Gastrocnemius medialis (tissue), 4 donors: ENCODE measurements at regions not wholly inside any gene's neighbourhood (a gene's known extent, or its start where the extent isn't known, plus 50 kb on each side); places are given as distances from the start of the nearest gene placed in this dataset.

ENCODE experiments used
- ATAC-seq, 2 donors: fragments of 150-250 bp; one replicate each; pipeline ENCODE4 v1.9.1; 2016
- DNase-seq, 2 donors: peaks; one replicate each; pipeline ENCODE4 v3.0.0-alpha.2; 2019
- H3K27ac ChIP-seq, 4 donors: fragments of 200-600 bp; sonication (generic); 1 replicate in 1 of 4; 2 replicates in 3 of 4; pipeline ENCODE4 v1.5.1; 2016 to 2018; ENCODE audit warnings: mild to moderate bottlenecking in 2 of 4, moderate library complexity in 1 of 4
- H3K27me3 ChIP-seq, 3 donors: fragments of 200-600 bp; sonication (generic) in 2 of 3; 1 replicate in 1 of 3; 2 replicates in 2 of 3; pipeline versions ENCODE4 v1.5.1 to v1.6.0; 2016 to 2019; ENCODE audit warnings: mild to moderate bottlenecking in 1 of 3, moderate library complexity in 1 of 3
- H3K36me3 ChIP-seq, 2 donors: fragments of 200-600 bp; sonication (generic) in 1 of 2; one replicate each; pipeline ENCODE4 v1.5.1; 2017 to 2018
- H3K4me1 ChIP-seq, 2 donors: fragments of 200-600 bp; sonication (generic) in 1 of 2; one replicate each; pipeline ENCODE4 v1.5.1; 2016 to 2017; ENCODE audit warnings: mild to moderate bottlenecking in 2 of 2
- H3K4me3 ChIP-seq, 4 donors: fragments of 200-600 bp; sonication (generic) in 3 of 4; 1 replicate in 1 of 4; 2 replicates in 3 of 4; pipeline ENCODE4 v1.5.1; 2016 to 2019; ENCODE audit warnings: mild to moderate bottlenecking in 2 of 4
- H3K9me3 ChIP-seq, 3 donors: fragments of 200-600 bp; sonication (generic) in 2 of 3; 1 replicate in 1 of 3; 2 replicates in 2 of 3; pipeline ENCODE4 v1.5.1; 2016 to 2019
- CTCF ChIP-seq, 5 experiments: fragments of 450-650 bp in 3 of 5; fragments of 200-600 bp in 2 of 5; sonication (generic) in 2 of 5; IDR thresholded peaks in 4 of 5; conservative IDR thresholded peaks in 1 of 5; 1 replicate in 4 of 5; 2 replicates in 1 of 5; pipeline ENCODE4 v1.5.1; 2016 to 2019; ENCODE audit warnings: antibody characterized with exemption in 5 of 5, mild to moderate bottlenecking in 3 of 5, moderate library complexity in 3 of 5
- POLR2A ChIP-seq, 2 donors: fragments of 450-650 bp; IDR thresholded peaks; one replicate each; pipeline ENCODE4 v1.6.1; 2017; ENCODE audit warnings: antibody characterized with exemption in 2 of 2, mild to moderate bottlenecking in 2 of 2, moderate library complexity in 2 of 2
- in situ Hi-C, 4 donors: fragments of 200-750 bp; cut with MboI; loops; one replicate each; pipeline versions ENCODE4 v1.15.0 to v1.8.0; 2017; ENCODE audit warnings: low sequenced_read_pairs in 4 of 4
- intact Hi-C: fragments of 100-400 bp; cut with DNase I; formaldehyde crosslinking; loops from one replicate; pipeline ENCODE4 v1.15.1; 2023; ENCODE audit warnings: low total_unique reads

GRCh38 chr2:217618744-217619143, 384.1 kb downstream of the TNS1 start:
- no peak overlapping the region for H3K27ac ChIP-seq
- no peak overlapping the region for H3K4me3 ChIP-seq
- TF ChIP-seq CTCF (IDR thresholded peaks at IDR 0.05 in 4 of 5, conservative IDR thresholded peaks at IDR 0.05 in 1 of 5) (no peak), POLR2A (IDR thresholded peaks at IDR 0.05) (no peak)
- DNase-seq: no peak
- H3K9me3 ChIP-seq: no peaks in the 10 kb centered on the region
- in situ Hi-C loops: no loop called here
- no peak for ATAC-seq
- H3K36me3 ChIP-seq: no peaks in the 10 kb centered on the region
- intact Hi-C loops: no loop called here
- peaks cover 12 to 14% of the 10 kb centered on the region in 2 donors for H3K4me1 ChIP-seq
- no peaks in the 10 kb centered on the region for H3K27me3 ChIP-seq

- TF ChIP-seq POLR2A (IDR thresholded peaks at IDR 0.05) (no peak), CTCF (IDR thresholded peaks at IDR 0.05 in 4 of 5, conservative IDR thresholded peaks at IDR 0.05 in 1 of 5) (no peak)
- Histone ChIP-seq H3K4me1 (peaks cover 11 to 14% of the 10 kb centered on the region in 2 donors), H3K4me3 (no peak overlapping the region), H3K36me3 (no peaks in the 10 kb centered on the region), H3K27me3 (no peaks in the 10 kb centered on the region), H3K9me3 (no peaks in the 10 kb centered on the region), H3K27ac (no peak overlapping the region)
- intact Hi-C loops (no loop called here), in situ Hi-C loops (no loop called here)
- DNase-seq (no peak), ATAC-seq (no peak)
These were observed 385.2 kb downstream of the TNS1 start for GRCh38 chr2:217617616-217618022.

GRCh38 chr2:217616936-217617335, 385.9 kb downstream of the TNS1 start:
- no peak overlapping the region for H3K27ac ChIP-seq
- no peaks in the 10 kb centered on the region for H3K27me3 ChIP-seq
- peaks cover 4 to 10% of the 10 kb centered on the region in 2 donors for H3K4me1 ChIP-seq
- TF ChIP-seq CTCF (IDR thresholded peaks at IDR 0.05 in 4 of 5, conservative IDR thresholded peaks at IDR 0.05 in 1 of 5) (no peak), POLR2A (IDR thresholded peaks at IDR 0.05) (no peak)
- H3K36me3 ChIP-seq: no peaks in the 10 kb centered on the region
- H3K9me3 ChIP-seq: no peaks in the 10 kb centered on the region
- intact Hi-C loops (no loop called here), in situ Hi-C loops (no loop called here)
- H3K4me3 ChIP-seq: no peak overlapping the region
- ATAC-seq (no peak), DNase-seq (no peak)

- in situ Hi-C loops (no loop called here), intact Hi-C loops (no loop called here)
- H3K9me3 ChIP-seq: no peaks in the 10 kb centered on the region
- H3K36me3 ChIP-seq: no peaks in the 10 kb centered on the region
- no peak for ATAC-seq
- no peak for TF ChIP-seq CTCF (IDR thresholded peaks at IDR 0.05 in 4 of 5, conservative IDR thresholded peaks at IDR 0.05 in 1 of 5)
- TF ChIP-seq POLR2A (IDR thresholded peaks at IDR 0.05): no peak
- H3K27me3 ChIP-seq: no peaks in the 10 kb centered on the region
- no peak overlapping the region for H3K4me3 ChIP-seq
- DNase-seq: no peak
- H3K27ac ChIP-seq: no peak overlapping the region
- H3K4me1 ChIP-seq: peaks cover 0 to 4% of the 10 kb centered on the region in 2 donors
These were observed 387.6 kb downstream of the TNS1 start for GRCh38 chr2:217615171-217615570.

- Histone ChIP-seq H3K27me3 (no peaks in the 10 kb centered on the region), H3K27ac (no peak overlapping the region), H3K4me3 (no peak overlapping the region), H3K36me3 (no peaks in the 10 kb centered on the region), H3K4me1 (peaks cover 0 to 4% of the 10 kb centered on the region in 2 donors), H3K9me3 (no peaks in the 10 kb centered on the region)
- TF ChIP-seq POLR2A (IDR thresholded peaks at IDR 0.05) (no peak), CTCF (IDR thresholded peaks at IDR 0.05 in 4 of 5, conservative IDR thresholded peaks at IDR 0.05 in 1 of 5) (no peak)
- DNase-seq (no peak), ATAC-seq (no peak)
- in situ Hi-C loops (no loop called here), intact Hi-C loops (no loop called here)
These were observed 388.3 kb downstream of the TNS1 start for GRCh38 chr2:217614498-217614897.
